Left lung (tissue), 4 donors: ENCODE measurements at regions not wholly inside any gene's neighbourhood (a gene's known extent, or its start where the extent isn't known, plus 50 kb on each side); places are given as distances from the start of the nearest gene placed in this dataset.

Experiments
- ATAC-seq: fragments of 200-7000 bp; cut with Tn5 transposase; one replicate; pipeline ENCODE4 v1.9.1; 2020; ENCODE audit warnings: moderate library complexity
- DNase-seq, 4 donors: peaks; one replicate each; pipeline ENCODE4 v3.0.0-alpha.2; 2013 to 2020
- H3K27ac ChIP-seq, 2 donors: fragments of 200-600 bp; sonication (generic) in 1 of 2; one replicate each; pipeline versions ENCODE4 v1.5.0 to v1.8.0; 2020 to 2021
- H3K27me3 ChIP-seq, 2 donors: fragments of 200-600 bp; sonication (generic) in 1 of 2; one replicate each; pipeline versions ENCODE4 v1.5.0 to v1.8.0; 2020 to 2021
- H3K36me3 ChIP-seq, 2 donors: fragments of 200-600 bp; sonication (generic) in 1 of 2; one replicate each; pipeline versions ENCODE4 v1.5.0 to v1.8.0; 2020 to 2021
- H3K4me1 ChIP-seq, 2 donors: fragments of 200-600 bp; one replicate each; pipeline ENCODE4 v1.8.0; 2021
- H3K4me3 ChIP-seq, 2 donors: fragments of 200-600 bp; sonication (generic) in 1 of 2; one replicate each; pipeline versions ENCODE4 v1.5.0 to v1.8.0; 2020 to 2021; ENCODE audit warnings: mild to moderate bottlenecking in 1 of 2
- H3K9me3 ChIP-seq, 2 donors: fragments of 200-600 bp; sonication (generic) in 1 of 2; one replicate each; pipeline versions ENCODE4 v1.5.0 to v1.8.0; 2020 to 2021
- CTCF ChIP-seq, 2 donors: fragments of 200-600 bp; sonication (generic) in 1 of 2; IDR thresholded peaks; one replicate each; pipeline versions ENCODE4 v1.5.0 to v1.8.0; 2021; ENCODE audit warnings: antibody characterized with exemption in 2 of 2
- intact Hi-C, 2 donors: fragments of 100-400 bp; cut with DNase I; formaldehyde crosslinking; loops; one replicate each; pipeline versions ENCODE4 v1.11.2 to v1.14.2; 2022
- donor health status: DM: no; HTN: yes; CAD: no.
- donor health status: DM: no; HTN: no; CAD: no.

GRCh38 chr2:8462899-8463648 is 218.8 kb upstream of the ID2 start:
- Histone ChIP-seq H3K27me3 (peaks cover 0 to 6% of the 10 kb centered on the region in 2 donors), H3K36me3 (no peaks in the 10 kb centered on the region), H3K27ac (no peak overlapping the region), H3K4me1 (peaks cover 0 to 3% of the 10 kb centered on the region in 2 donors), H3K9me3 (no peaks in the 10 kb centered on the region), H3K4me3 (no peak overlapping the region)
- TF ChIP-seq CTCF (IDR thresholded peaks at IDR 0.05): no peak
- DNase-seq (no peak), ATAC-seq (no peak)
- intact Hi-C loops: no loop called here

- Histone ChIP-seq H3K9me3 (no peaks in the 10 kb centered on the region), H3K4me3 (no peak overlapping the region), H3K27me3 (no peaks in the 10 kb centered on the region), H3K27ac (no peak overlapping the region), H3K4me1 (peaks cover 0 to 11% of the 10 kb centered on the region in 2 donors), H3K36me3 (no peaks in the 10 kb centered on the region)
- no peak for ATAC-seq
- intact Hi-C loops: no loop called here
- no peak for TF ChIP-seq CTCF (IDR thresholded peaks at IDR 0.05)
- no peak for DNase-seq
Observed at GRCh38 chr2:8465560-8465959, 216.3 kb upstream of the ID2 start.

GRCh38 chr2:8469709-8470493 is 212.0 kb upstream of the ID2 start:
- TF ChIP-seq CTCF (IDR thresholded peaks at IDR 0.05): no peak
- intact Hi-C loops: no loop called here
- DNase-seq (no peak), ATAC-seq (no peak)
- Histone ChIP-seq H3K4me1 (peaks cover 0 to 34% of the 10 kb centered on the region in 2 donors), H3K27ac (no peak overlapping the region), H3K27me3 (no peaks in the 10 kb centered on the region), H3K4me3 (no peak overlapping the region), H3K36me3 (no peaks in the 10 kb centered on the region), H3K9me3 (no peaks in the 10 kb centered on the region)

GRCh38 chr2:8472545-8473323 is 209.1 kb upstream of the ID2 start:
- Histone ChIP-seq H3K4me1 (peaks cover 8 to 59% of the 10 kb centered on the region in 2 donors), H3K4me3 (no peak overlapping the region), H3K36me3 (no peaks in the 10 kb centered on the region), H3K9me3 (no peaks in the 10 kb centered on the region), H3K27ac (peak overlapping the region in 1 of 2 donors; percentile 66), H3K27me3 (no peaks in the 10 kb centered on the region)
- no peak for DNase-seq
- intact Hi-C loops: no loop called here
- no peak for TF ChIP-seq CTCF (IDR thresholded peaks at IDR 0.05)
- ATAC-seq: no peak
